ENCODE measurements at regions not wholly inside any gene's neighbourhood (a gene's known extent, or its start where the extent isn't known, plus 50 kb on each side); places are given as distances from the start of the nearest gene placed in this dataset.

- H3K79me2 ChIP-seq (ENCODE audit: low read length): no peaks in the 10 kb centered on the region
- H3K4me1 ChIP-seq (ENCODE audit: low read length): no peaks in the 10 kb centered on the region
Observed at GRCh38 chr10:62453274-62453673, 79.1 kb downstream of the ZNF365 start.

GRCh38 chr10:62454687-62455397 is 80.7 kb downstream of the ZNF365 start:
- Histone ChIP-seq H3K9me2 (replicated peaks; ENCODE audit: insufficient read depth, low read length) (no peaks in the 10 kb centered on the region), H3K27ac (ENCODE audit: low read length) (no peak overlapping the region), H3K27me3 (ENCODE audit: low read length) (no peaks in the 10 kb centered on the region), H3K9me3 (ENCODE audit: low read length) (no peaks in the 10 kb centered on the region), H3K4me1 (ENCODE audit: low read length) (no peaks in the 10 kb centered on the region), H3K4me2 (ENCODE audit: low read depth, low read length, poor library complexity, severe bottlenecking) (no peak overlapping the region), H3K36me3 (ENCODE audit: insufficient read depth, low read length) (no peaks in the 10 kb centered on the region), H3K79me2 (ENCODE audit: low read length) (no peaks in the 10 kb centered on the region), H3K4me3 (ENCODE audit: low read length) (no peak overlapping the region), H4K20me1 (ENCODE audit: insufficient read depth, low read depth, low read length) (no peaks in the 10 kb centered on the region), H2AFZ (ENCODE audit: low read length) (no peak overlapping the region), H3K9ac (ENCODE audit: low read length) (no peak overlapping the region)
- DNase-seq: peak; percentile 20

More at GRCh38 chr10:62453274-62453673, 79.1 kb downstream of the ZNF365 start:
- H3K4me3 ChIP-seq (ENCODE audit: low read length): no peak overlapping the region
- H3K27ac ChIP-seq (ENCODE audit: low read length): no peak overlapping the region
- H3K9me3 ChIP-seq (ENCODE audit: low read length): no peaks in the 10 kb centered on the region
- no peaks in the 10 kb centered on the region for H4K20me1 ChIP-seq (ENCODE audit: insufficient read depth, low read depth, low read length)
- no peaks in the 10 kb centered on the region for H3K36me3 ChIP-seq (ENCODE audit: insufficient read depth, low read length)
- no peaks in the 10 kb centered on the region for H3K9me2 ChIP-seq (replicated peaks; ENCODE audit: insufficient read depth, low read length)
- H3K9ac ChIP-seq (ENCODE audit: low read length): no peak overlapping the region
- H3K4me2 ChIP-seq (ENCODE audit: low read depth, low read length, poor library complexity, severe bottlenecking): no peak overlapping the region
- no peaks in the 10 kb centered on the region for H3K27me3 ChIP-seq (ENCODE audit: low read length)
- no peak overlapping the region for H2AFZ ChIP-seq (ENCODE audit: low read length)
- no peak for DNase-seq

GRCh38 chr10:62456611-62457101 is 82.5 kb downstream of the ZNF365 start:
- Histone ChIP-seq H4K20me1 (ENCODE audit: insufficient read depth, low read depth, low read length) (no peaks in the 10 kb centered on the region), H3K4me3 (ENCODE audit: low read length) (no peak overlapping the region), H3K9ac (ENCODE audit: low read length) (no peak overlapping the region), H3K9me3 (ENCODE audit: low read length) (no peaks in the 10 kb centered on the region), H3K4me1 (ENCODE audit: low read length) (no peaks in the 10 kb centered on the region), H3K36me3 (ENCODE audit: insufficient read depth, low read length) (no peaks in the 10 kb centered on the region), H3K4me2 (ENCODE audit: low read depth, low read length, poor library complexity, severe bottlenecking) (no peak overlapping the region), H3K79me2 (ENCODE audit: low read length) (no peaks in the 10 kb centered on the region), H3K27me3 (ENCODE audit: low read length) (no peaks in the 10 kb centered on the region), H2AFZ (ENCODE audit: low read length) (no peak overlapping the region), H3K27ac (ENCODE audit: low read length) (no peak overlapping the region), H3K9me2 (replicated peaks; ENCODE audit: insufficient read depth, low read length) (no peaks in the 10 kb centered on the region)
- DNase-seq: no peak

- Histone ChIP-seq H4K20me1 (ENCODE audit: insufficient read depth, low read depth, low read length) (no peaks in the 10 kb centered on the region), H3K9ac (ENCODE audit: low read length) (no peak overlapping the region), H3K9me3 (ENCODE audit: low read length) (no peaks in the 10 kb centered on the region), H2AFZ (ENCODE audit: low read length) (no peak overlapping the region), H3K4me1 (ENCODE audit: low read length) (no peaks in the 10 kb centered on the region), H3K27me3 (ENCODE audit: low read length) (no peaks in the 10 kb centered on the region), H3K79me2 (ENCODE audit: low read length) (no peaks in the 10 kb centered on the region), H3K4me3 (ENCODE audit: low read length) (no peak overlapping the region), H3K36me3 (ENCODE audit: insufficient read depth, low read length) (no peaks in the 10 kb centered on the region), H3K9me2 (replicated peaks; ENCODE audit: insufficient read depth, low read length) (no peaks in the 10 kb centered on the region), H3K27ac (ENCODE audit: low read length) (no peak overlapping the region), H3K4me2 (ENCODE audit: low read depth, low read length, poor library complexity, severe bottlenecking) (no peak overlapping the region)
- DNase-seq: no peak
Observed at GRCh38 chr10:62457196-62457595, 83.0 kb downstream of the ZNF365 start.

- Histone ChIP-seq H3K36me3 (ENCODE audit: insufficient read depth, low read length) (no peaks in the 10 kb centered on the region), H3K4me3 (ENCODE audit: low read length) (no peak overlapping the region), H2AFZ (ENCODE audit: low read length) (no peak overlapping the region), H3K27me3 (ENCODE audit: low read length) (no peaks in the 10 kb centered on the region), H4K20me1 (ENCODE audit: insufficient read depth, low read depth, low read length) (no peaks in the 10 kb centered on the region), H3K9me2 (replicated peaks; ENCODE audit: insufficient read depth, low read length) (no peaks in the 10 kb centered on the region), H3K4me1 (ENCODE audit: low read length) (no peaks in the 10 kb centered on the region), H3K27ac (ENCODE audit: low read length) (no peak overlapping the region), H3K4me2 (ENCODE audit: low read depth, low read length, poor library complexity, severe bottlenecking) (no peak overlapping the region), H3K79me2 (ENCODE audit: low read length) (no peaks in the 10 kb centered on the region), H3K9me3 (ENCODE audit: low read length) (no peaks in the 10 kb centered on the region), H3K9ac (ENCODE audit: low read length) (no peak overlapping the region)
- no peak for DNase-seq
Observed at GRCh38 chr10:62457598-62457997, 83.4 kb downstream of the ZNF365 start.

GRCh38 chr10:62459072-62459471 is 84.9 kb downstream of the ZNF365 start:
- Histone ChIP-seq H3K4me2 (ENCODE audit: low read depth, low read length, poor library complexity, severe bottlenecking) (no peak overlapping the region), H3K27me3 (ENCODE audit: low read length) (no peaks in the 10 kb centered on the region), H3K9me2 (replicated peaks; ENCODE audit: insufficient read depth, low read length) (no peaks in the 10 kb centered on the region), H3K4me1 (ENCODE audit: low read length) (no peaks in the 10 kb centered on the region), H3K9me3 (ENCODE audit: low read length) (no peaks in the 10 kb centered on the region), H3K79me2 (ENCODE audit: low read length) (no peaks in the 10 kb centered on the region), H3K9ac (ENCODE audit: low read length) (no peak overlapping the region), H4K20me1 (ENCODE audit: insufficient read depth, low read depth, low read length) (no peaks in the 10 kb centered on the region), H3K36me3 (ENCODE audit: insufficient read depth, low read length) (no peaks in the 10 kb centered on the region), H3K27ac (ENCODE audit: low read length) (no peak overlapping the region), H2AFZ (ENCODE audit: low read length) (no peak overlapping the region), H3K4me3 (ENCODE audit: low read length) (no peak overlapping the region)
- no peak for DNase-seq

GRCh38 chr10:62459500-62459899 is 85.3 kb downstream of the ZNF365 start:
- no peaks in the 10 kb centered on the region for H4K20me1 ChIP-seq (ENCODE audit: insufficient read depth, low read depth, low read length)
- no peaks in the 10 kb centered on the region for H3K36me3 ChIP-seq (ENCODE audit: insufficient read depth, low read length)
- H3K27me3 ChIP-seq (ENCODE audit: low read length): no peaks in the 10 kb centered on the region
- H3K4me2 ChIP-seq (ENCODE audit: low read depth, low read length, poor library complexity, severe bottlenecking): no peak overlapping the region
- no peaks in the 10 kb centered on the region for H3K9me3 ChIP-seq (ENCODE audit: low read length)
- H3K9me2 ChIP-seq (replicated peaks; ENCODE audit: insufficient read depth, low read length): no peaks in the 10 kb centered on the region
- no peak overlapping the region for H2AFZ ChIP-seq (ENCODE audit: low read length)
- no peaks in the 10 kb centered on the region for H3K79me2 ChIP-seq (ENCODE audit: low read length)
- no peak overlapping the region for H3K9ac ChIP-seq (ENCODE audit: low read length)
- no peak overlapping the region for H3K4me3 ChIP-seq (ENCODE audit: low read length)
- H3K27ac ChIP-seq (ENCODE audit: low read length): no peak overlapping the region
- no peaks in the 10 kb centered on the region for H3K4me1 ChIP-seq (ENCODE audit: low read length)
- no peak for DNase-seq

GRCh38 chr10:62460393-62460792 is 86.2 kb downstream of the ZNF365 start:
- Histone ChIP-seq H3K4me1 (ENCODE audit: low read length) (no peaks in the 10 kb centered on the region), H2AFZ (ENCODE audit: low read length) (no peak overlapping the region), H3K9me2 (replicated peaks; ENCODE audit: insufficient read depth, low read length) (no peaks in the 10 kb centered on the region), H3K9ac (ENCODE audit: low read length) (no peak overlapping the region), H3K9me3 (ENCODE audit: low read length) (no peaks in the 10 kb centered on the region), H3K27ac (ENCODE audit: low read length) (no peak overlapping the region), H3K4me3 (ENCODE audit: low read length) (no peak overlapping the region), H3K27me3 (ENCODE audit: low read length) (no peaks in the 10 kb centered on the region), H3K36me3 (ENCODE audit: insufficient read depth, low read length) (no peaks in the 10 kb centered on the region), H3K4me2 (ENCODE audit: low read depth, low read length, poor library complexity, severe bottlenecking) (no peak overlapping the region), H4K20me1 (ENCODE audit: insufficient read depth, low read depth, low read length) (no peaks in the 10 kb centered on the region), H3K79me2 (ENCODE audit: low read length) (no peaks in the 10 kb centered on the region)
- no peak for DNase-seq

All from Karpas-422 (cell line).